Progenitor cell of endocrine pancreas (in vitro differentiated cells): ENCODE measurements at regions not wholly inside any gene's neighbourhood (a gene's known extent, or its start where the extent isn't known, plus 50 kb on each side); places are given as distances from the start of the nearest gene placed in this dataset.

Experiments
- DNase-seq: peaks from one replicate; pipeline ENCODE4 v3.0.0; 2021; ENCODE audit warnings: low spot score; ENCODE audit not compliant: unreplicated experiment
- H3K27ac Mint-ChIP-seq: 2 replicates; pipeline ENCODE4 v1.8.0; 2021; ENCODE audit warnings: mild to moderate bottlenecking, moderate library complexity, mixed read lengths
- H3K27me3 Mint-ChIP-seq: 2 replicates; pipeline ENCODE4 v1.8.0; 2021; ENCODE audit warnings: mixed read lengths
- H3K36me3 Mint-ChIP-seq: 2 replicates; pipeline ENCODE4 v1.8.0; 2022; ENCODE audit warnings: mixed read lengths; ENCODE audit not compliant: insufficient read depth
- H3K4me1 Mint-ChIP-seq: 2 replicates; pipeline ENCODE4 v1.8.0; 2021; ENCODE audit warnings: low read depth, mixed read lengths
- H3K4me3 Mint-ChIP-seq: 2 replicates; pipeline ENCODE4 v1.8.0; 2021; ENCODE audit warnings: low read depth, mild to moderate bottlenecking, moderate library complexity, mixed read lengths
- H3K9me3 Mint-ChIP-seq: 2 replicates; pipeline ENCODE4 v1.8.0; 2021; ENCODE audit warnings: low read depth, mixed read lengths
- CTCF ChIP-seq: fragments of 200-600 bp; sonication (generic); IDR thresholded peaks from one replicate; pipeline ENCODE4 v1.5.0; 2021; ENCODE audit warnings: antibody characterized with exemption, mild to moderate bottlenecking; ENCODE audit not compliant: unreplicated experiment

DNA sequence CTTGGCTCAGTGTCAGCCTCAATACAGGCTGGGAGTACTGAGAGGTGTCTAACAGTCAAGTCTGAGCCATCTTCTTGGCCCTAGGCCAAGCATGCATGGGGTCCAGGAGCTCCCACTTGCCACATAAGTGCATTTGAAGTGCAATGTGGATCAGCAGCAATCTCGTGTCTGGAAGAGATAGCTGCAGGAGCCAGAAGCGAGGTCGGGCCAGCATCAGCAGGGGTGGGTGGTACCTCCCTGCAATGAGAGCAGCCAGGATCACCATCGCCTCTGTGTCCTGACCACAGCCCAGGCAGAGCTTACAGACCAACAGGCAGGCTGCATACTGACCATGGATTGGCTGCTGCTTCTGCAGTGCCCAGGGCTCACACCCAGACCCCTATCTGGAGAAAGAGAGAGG lies 83.0 kb upstream of the CXCL12 start:
- H3K27ac Mint-ChIP-seq: no peak overlapping the region
- no peak overlapping the region for H3K4me3 Mint-ChIP-seq
- no peaks in the 10 kb centered on the region for H3K36me3 Mint-ChIP-seq
- DNase-seq: no peak
- no peak for TF ChIP-seq CTCF
- no peaks in the 10 kb centered on the region for H3K9me3 Mint-ChIP-seq
- no peaks in the 10 kb centered on the region for H3K4me1 Mint-ChIP-seq
- peaks cover 3% of the 10 kb centered on the region for H3K27me3 Mint-ChIP-seq

- Mint-ChIP-seq H3K27ac (no peak overlapping the region), H3K4me1 (peaks cover 1% of the 10 kb centered on the region), H3K4me3 (no peak overlapping the region), H3K36me3 (no peaks in the 10 kb centered on the region), H3K9me3 (no peaks in the 10 kb centered on the region), H3K27me3 (peaks cover 3% of the 10 kb centered on the region)
- no peak for DNase-seq
- no peak for TF ChIP-seq CTCF
Measured at GRCh38 chr10:44468525-44468924, 83.6 kb upstream of the CXCL12 start.

GRCh38 chr10:44468965-44469364 lies 84.1 kb upstream of the CXCL12 start:
- H3K36me3 Mint-ChIP-seq: no peaks in the 10 kb centered on the region
- H3K4me1 Mint-ChIP-seq: peaks cover 1% of the 10 kb centered on the region
- H3K4me3 Mint-ChIP-seq: no peak overlapping the region
- no peak for TF ChIP-seq CTCF
- H3K9me3 Mint-ChIP-seq: no peaks in the 10 kb centered on the region
- H3K27me3 Mint-ChIP-seq: peaks cover 3% of the 10 kb centered on the region
- DNase-seq: no peak
- no peak overlapping the region for H3K27ac Mint-ChIP-seq

DNA sequence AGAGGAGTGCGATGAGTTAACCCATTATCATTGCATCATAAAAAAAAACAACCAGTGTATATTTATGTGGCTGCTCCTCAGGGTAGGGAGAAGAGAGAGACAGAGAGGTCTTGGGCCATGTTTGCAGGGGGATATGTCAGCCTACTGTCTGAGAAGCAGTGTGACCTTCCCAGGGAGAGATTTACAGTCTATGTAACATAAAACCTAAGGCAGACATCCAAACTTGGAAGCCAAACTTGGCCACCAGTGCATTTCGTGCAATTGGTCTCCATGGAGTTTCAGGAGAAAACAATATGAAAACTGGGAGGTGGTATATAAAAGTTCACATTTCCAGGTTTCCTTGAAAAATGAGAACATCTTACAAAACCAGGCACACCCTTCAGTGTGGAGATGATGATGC lies 85.9 kb upstream of the CXCL12 start:
- peaks cover 1% of the 10 kb centered on the region for H3K4me1 Mint-ChIP-seq
- no peak overlapping the region for H3K4me3 Mint-ChIP-seq
- peaks cover 3% of the 10 kb centered on the region for H3K27me3 Mint-ChIP-seq
- no peak for DNase-seq
- H3K36me3 Mint-ChIP-seq: no peaks in the 10 kb centered on the region
- H3K9me3 Mint-ChIP-seq: no peaks in the 10 kb centered on the region
- no peak for TF ChIP-seq CTCF
- H3K27ac Mint-ChIP-seq: no peak overlapping the region

DNA sequence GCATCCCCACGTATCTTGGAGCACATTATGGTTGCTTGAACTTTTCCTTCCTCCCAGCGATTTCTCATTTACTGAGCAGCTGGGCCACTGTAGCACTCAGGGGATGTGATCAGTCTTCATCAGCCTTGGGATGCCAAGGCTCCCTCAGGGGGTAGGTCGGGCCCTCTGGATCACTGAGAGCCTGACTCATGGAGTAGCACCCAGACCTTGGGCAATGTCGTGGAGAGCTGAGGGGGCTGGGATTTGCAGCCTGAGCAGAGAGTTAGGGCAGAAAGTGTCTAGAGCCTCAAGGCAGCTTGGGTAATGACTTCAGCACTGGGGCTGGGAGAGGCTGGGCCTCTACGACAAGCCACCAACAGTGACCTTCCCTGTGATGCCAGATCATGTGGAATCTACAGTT lies 86.5 kb upstream of the CXCL12 start:
- peaks cover 5% of the 10 kb centered on the region for H3K27me3 Mint-ChIP-seq
- no peaks in the 10 kb centered on the region for H3K9me3 Mint-ChIP-seq
- no peak overlapping the region for H3K4me3 Mint-ChIP-seq
- H3K4me1 Mint-ChIP-seq: peaks cover 1% of the 10 kb centered on the region
- DNase-seq: no peak
- H3K36me3 Mint-ChIP-seq: no peaks in the 10 kb centered on the region
- no peak overlapping the region for H3K27ac Mint-ChIP-seq
- no peak for TF ChIP-seq CTCF
